ENCODE measurements at regions not wholly inside any gene's neighbourhood (a gene's known extent, or its start where the extent isn't known, plus 50 kb on each side); places are given as distances from the start of the nearest gene placed in this dataset.

DNA sequence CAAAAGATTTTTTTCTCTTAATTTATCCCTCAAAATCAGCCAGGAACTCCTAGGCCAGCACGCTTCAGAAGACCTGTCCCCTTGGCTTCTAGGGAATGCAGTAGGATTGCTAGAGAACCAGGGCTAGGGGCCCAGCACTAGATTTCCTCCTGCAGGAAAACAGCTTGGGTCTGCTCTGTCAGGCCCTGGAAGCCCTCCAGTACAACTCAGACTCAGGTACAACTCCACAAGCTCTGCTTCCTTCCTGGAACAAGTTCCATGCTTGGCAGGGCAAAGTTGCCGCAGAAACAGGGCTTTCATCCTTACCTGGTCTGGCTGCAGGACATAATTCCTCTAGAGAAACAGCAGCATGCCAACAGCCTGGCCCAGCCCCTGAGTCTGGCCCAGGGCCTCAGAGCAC is 96.1 kb upstream of the CTNNB1 start:
- H3K27ac ChIP-seq = no peak overlapping the region
- peaks cover 0 to 6% (median 0%) of the 10 kb centered on the region in 4 donors for H3K4me1 ChIP-seq
- DNase-seq = no peak
- no peaks in the 10 kb centered on the region for H3K36me3 ChIP-seq
- H3K9me3 ChIP-seq = no peaks in the 10 kb centered on the region
- intact Hi-C loops (cut with DNase I; ENCODE audit: low total_unique reads) = no loop called here
- TF ChIP-seq, protein P1, sequence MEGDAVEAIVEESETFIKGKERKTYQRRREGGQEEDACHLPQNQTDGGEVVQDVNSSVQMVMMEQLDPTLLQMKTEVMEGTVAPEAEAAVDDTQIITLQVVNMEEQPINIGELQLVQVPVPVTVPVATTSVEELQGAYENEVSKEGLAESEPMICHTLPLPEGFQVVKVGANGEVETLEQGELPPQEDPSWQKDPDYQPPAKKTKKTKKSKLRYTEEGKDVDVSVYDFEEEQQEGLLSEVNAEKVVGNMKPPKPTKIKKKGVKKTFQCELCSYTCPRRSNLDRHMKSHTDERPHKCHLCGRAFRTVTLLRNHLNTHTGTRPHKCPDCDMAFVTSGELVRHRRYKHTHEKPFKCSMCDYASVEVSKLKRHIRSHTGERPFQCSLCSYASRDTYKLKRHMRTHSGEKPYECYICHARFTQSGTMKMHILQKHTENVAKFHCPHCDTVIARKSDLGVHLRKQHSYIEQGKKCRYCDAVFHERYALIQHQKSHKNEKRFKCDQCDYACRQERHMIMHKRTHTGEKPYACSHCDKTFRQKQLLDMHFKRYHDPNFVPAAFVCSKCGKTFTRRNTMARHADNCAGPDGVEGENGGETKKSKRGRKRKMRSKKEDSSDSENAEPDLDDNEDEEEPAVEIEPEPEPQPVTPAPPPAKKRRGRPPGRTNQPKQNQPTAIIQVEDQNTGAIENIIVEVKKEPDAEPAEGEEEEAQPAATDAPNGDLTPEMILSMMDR (IDR thresholded peaks at IDR 0.05) = no peak
- no peak overlapping the region for H3K4me3 ChIP-seq
- H3K27me3 ChIP-seq = no peaks in the 10 kb centered on the region

DNA sequence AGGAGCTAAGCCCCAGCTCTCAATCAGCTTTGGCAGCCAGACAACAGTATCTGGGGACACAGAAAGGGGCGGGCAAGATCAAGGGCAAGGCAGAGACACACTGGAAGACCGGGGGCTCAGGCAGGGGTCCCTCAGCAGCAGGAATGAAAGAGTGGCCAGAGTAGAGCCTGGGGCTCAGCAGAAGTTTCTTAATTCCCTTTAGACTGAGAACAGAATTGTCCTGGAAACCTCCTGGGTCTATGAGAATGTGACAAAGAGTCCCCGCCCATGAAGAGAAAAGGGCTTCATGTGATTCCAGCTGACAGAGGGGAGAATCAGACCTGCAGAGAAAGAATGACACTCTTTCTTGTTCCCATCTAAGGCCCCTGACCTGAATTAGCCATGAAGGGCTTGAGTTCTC is 95.2 kb upstream of the CTNNB1 start:
- peaks cover 0 to 6% (median 0%) of the 10 kb centered on the region in 4 donors for H3K4me1 ChIP-seq
- no peak overlapping the region for H3K27ac ChIP-seq
- TF ChIP-seq, protein P1 (IDR thresholded peaks at IDR 0.05) = no peak
- no peaks in the 10 kb centered on the region for H3K9me3 ChIP-seq
- no peak overlapping the region for H3K4me3 ChIP-seq
- H3K27me3 ChIP-seq = no peaks in the 10 kb centered on the region
- no peak for DNase-seq
- no peaks in the 10 kb centered on the region for H3K36me3 ChIP-seq
- intact Hi-C loops (cut with DNase I; ENCODE audit: low total_unique reads) = no loop called here

DNA sequence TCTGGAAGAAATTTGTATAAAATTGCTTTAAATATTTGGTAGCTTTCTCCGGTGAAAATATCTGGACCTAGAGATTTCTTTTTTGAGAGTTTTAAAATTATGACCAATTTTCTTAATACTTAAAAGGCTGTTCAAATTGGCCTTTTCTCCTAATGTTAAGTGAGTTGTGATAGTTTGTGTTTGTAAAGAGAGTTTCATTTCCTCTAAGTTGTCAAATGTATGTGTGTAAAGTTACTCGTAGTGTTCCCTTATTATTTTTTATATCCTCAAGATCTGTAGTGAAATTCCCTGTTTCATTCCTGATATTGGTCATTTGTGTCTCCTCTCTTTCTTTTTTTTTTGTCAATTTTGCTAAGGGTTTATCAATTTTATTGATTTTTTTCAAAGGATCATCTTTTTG is 92.6 kb upstream of the CTNNB1 start:
- TF ChIP-seq, protein P1 (IDR thresholded peaks at IDR 0.05) = no peak
- Histone ChIP-seq H3K9me3 (no peaks in the 10 kb centered on the region), H3K4me3 (no peak overlapping the region), H3K4me1 (peaks cover 0 to 6% (median 0%) of the 10 kb centered on the region in 4 donors), H3K27me3 (no peaks in the 10 kb centered on the region), H3K36me3 (no peaks in the 10 kb centered on the region), H3K27ac (no peak overlapping the region)
- no peak for DNase-seq
- intact Hi-C loops (cut with DNase I; ENCODE audit: low total_unique reads) = no loop called here

DNA sequence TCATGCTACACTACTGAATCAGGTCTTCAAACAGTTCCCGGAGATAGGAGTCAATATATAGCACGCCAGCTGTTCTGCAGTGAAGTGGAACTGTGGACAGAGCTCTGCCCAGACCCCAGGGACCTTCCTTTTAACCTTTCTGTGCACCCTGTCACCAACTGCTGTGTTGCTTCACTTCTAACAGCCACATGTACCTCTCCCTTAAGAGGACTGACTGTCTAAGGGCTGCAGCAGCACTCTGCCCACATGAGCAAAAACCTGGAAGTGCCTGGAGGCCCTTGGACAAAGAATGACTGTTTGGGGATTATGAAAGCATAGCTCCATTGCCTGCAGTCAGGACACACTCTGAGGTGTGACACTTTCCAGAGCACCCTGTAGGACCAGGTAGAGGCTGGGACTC is 88.3 kb upstream of the CTNNB1 start:
- no peaks in the 10 kb centered on the region for H3K27me3 ChIP-seq
- DNase-seq = no peak
- TF ChIP-seq, protein P1 (IDR thresholded peaks at IDR 0.05) = no peak
- H3K27ac ChIP-seq = no peak overlapping the region
- no peaks in the 10 kb centered on the region for H3K36me3 ChIP-seq
- H3K9me3 ChIP-seq = no peaks in the 10 kb centered on the region
- no peaks in the 10 kb centered on the region for H3K4me1 ChIP-seq
- H3K4me3 ChIP-seq = no peak overlapping the region
- intact Hi-C loops (cut with DNase I; ENCODE audit: low total_unique reads) = no loop called here

DNA sequence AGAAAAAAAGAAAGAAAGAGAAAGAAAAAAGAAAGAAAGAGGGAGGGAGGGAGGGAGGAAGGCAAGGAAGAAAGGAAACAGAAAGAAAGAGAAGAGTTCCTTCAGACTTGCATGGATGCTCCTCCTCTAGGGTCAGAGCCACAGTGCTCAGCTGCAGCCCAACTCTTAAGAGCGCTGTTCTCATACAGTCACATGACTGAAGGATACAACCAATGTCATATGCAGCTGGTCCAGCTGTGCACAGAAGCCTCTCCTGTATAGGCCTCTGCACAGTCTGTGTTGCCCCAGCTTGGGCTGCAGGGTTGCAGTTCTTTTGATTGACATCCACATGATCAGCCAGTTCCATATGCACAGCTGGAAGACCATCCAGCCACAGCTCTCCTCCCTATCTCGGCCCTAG is 86.8 kb upstream of the CTNNB1 start:
- no peak overlapping the region for H3K27ac ChIP-seq
- TF ChIP-seq, protein P1 (IDR thresholded peaks at IDR 0.05) = no peak
- intact Hi-C loops (cut with DNase I; ENCODE audit: low total_unique reads) = no loop called here
- H3K36me3 ChIP-seq = no peaks in the 10 kb centered on the region
- no peaks in the 10 kb centered on the region for H3K27me3 ChIP-seq
- DNase-seq = no peak
- no peaks in the 10 kb centered on the region for H3K9me3 ChIP-seq
- H3K4me1 ChIP-seq = peaks cover 0 to under 1% (median 0%) of the 10 kb centered on the region in 4 donors
- no peak overlapping the region for H3K4me3 ChIP-seq

DNA sequence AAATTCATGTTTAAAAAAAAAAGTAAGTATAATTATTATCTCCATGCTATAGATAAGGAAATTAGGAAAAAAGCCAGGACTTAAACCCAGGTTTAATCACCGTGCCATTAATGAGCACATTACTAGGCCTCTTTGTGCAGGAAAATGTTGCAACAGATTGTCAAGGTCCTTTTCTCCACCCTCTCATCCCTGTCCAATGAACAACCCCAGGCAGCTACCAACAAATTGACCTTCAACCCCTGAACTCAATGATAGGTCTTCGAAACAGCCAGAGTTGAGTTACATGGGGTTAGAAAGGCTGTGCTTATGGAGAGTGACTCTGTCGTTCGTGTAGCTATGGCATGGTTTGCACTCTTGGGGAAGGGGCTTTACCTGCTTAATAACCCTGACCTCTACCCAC is 84.2 kb upstream of the CTNNB1 start:
- intact Hi-C loops (cut with DNase I; ENCODE audit: low total_unique reads) = no loop called here
- no peak for DNase-seq
- Histone ChIP-seq H3K4me1 (peaks cover 0 to 4% (median under 1%) of the 10 kb centered on the region in 4 donors), H3K9me3 (no peaks in the 10 kb centered on the region), H3K27ac (no peak overlapping the region), H3K27me3 (no peaks in the 10 kb centered on the region), H3K36me3 (no peaks in the 10 kb centered on the region), H3K4me3 (no peak overlapping the region)
- TF ChIP-seq, protein P1 (IDR thresholded peaks at IDR 0.05) = no peak
